Muscle layer of duodenum (tissue), 2 donors: ENCODE measurements at regions not wholly inside any gene's neighbourhood (a gene's known extent, or its start where the extent isn't known, plus 50 kb on each side); places are given as distances from the start of the nearest gene placed in this dataset.
"Not testable (repeated sequence)": the region's sequence is repeated elsewhere in the genome, so short reads cannot be mapped to it uniquely, and the experiment has no call there.

ENCODE experiments used
- H3K27ac ChIP-seq: one replicate; pipeline ENCODE4 v1.7.0; 2013; ENCODE audit warnings: mild to moderate bottlenecking, low read length
- H3K27me3 ChIP-seq: one replicate; pipeline ENCODE4 v1.7.0; 2013; ENCODE audit warnings: low read depth, mild to moderate bottlenecking, control low read depth, low read length
- H3K36me3 ChIP-seq, 2 donors: one replicate each; pipeline ENCODE4 v1.7.0; 2013; ENCODE audit warnings: low read length in 2 of 2, control low read depth in 1 of 2, mild to moderate bottlenecking in 1 of 2; ENCODE audit not compliant: insufficient read depth in 2 of 2, control insufficient read depth in 1 of 2
- H3K4me1 ChIP-seq, 2 donors: one replicate each; pipeline ENCODE4 v1.7.0; 2013; ENCODE audit warnings: low read length in 2 of 2, mild to moderate bottlenecking in 2 of 2, control low read depth in 1 of 2, moderate library complexity in 1 of 2; ENCODE audit not compliant: insufficient read depth in 2 of 2, control insufficient read depth in 1 of 2
- H3K4me3 ChIP-seq, 2 donors: one replicate each; pipeline ENCODE4 v1.7.0; 2013; ENCODE audit warnings: low read length in 2 of 2, low read depth in 1 of 2, mild to moderate bottlenecking in 1 of 2
- H3K9me3 ChIP-seq, 2 donors: one replicate each; pipeline ENCODE4 v1.7.0; 2013; ENCODE audit warnings: low read length in 2 of 2, control low read depth in 1 of 2, mild to moderate bottlenecking in 1 of 2; ENCODE audit not compliant: control insufficient read depth in 1 of 2
- donor health status: healthy.

DNA sequence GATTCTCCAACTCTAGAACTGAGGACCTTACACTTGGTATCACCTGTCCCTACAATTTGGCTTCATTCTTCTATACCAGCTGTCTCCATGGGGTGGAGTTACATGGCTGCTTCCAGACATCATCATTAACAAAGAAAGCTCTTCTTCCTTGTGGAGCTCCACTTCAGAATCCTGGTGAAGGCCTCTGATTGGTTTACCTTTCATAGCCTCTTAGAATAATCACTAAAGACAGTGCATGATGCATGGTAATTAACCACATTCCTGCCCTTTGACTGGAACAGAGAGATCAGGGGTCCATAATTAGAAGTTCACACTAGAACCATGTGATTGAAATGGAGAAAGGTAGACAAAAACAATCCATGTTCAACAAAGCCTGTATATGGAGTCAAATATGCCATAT lies 112.6 kb upstream of the ZNF827 start:
- Histone ChIP-seq H3K27me3 (no peaks in the 10 kb centered on the region), H3K9me3 (no peaks in the 10 kb centered on the region), H3K36me3 (no peaks in the 10 kb centered on the region), H3K4me3 (no peak overlapping the region), H3K27ac (no peak overlapping the region), H3K4me1 (no peaks in the 10 kb centered on the region)

DNA sequence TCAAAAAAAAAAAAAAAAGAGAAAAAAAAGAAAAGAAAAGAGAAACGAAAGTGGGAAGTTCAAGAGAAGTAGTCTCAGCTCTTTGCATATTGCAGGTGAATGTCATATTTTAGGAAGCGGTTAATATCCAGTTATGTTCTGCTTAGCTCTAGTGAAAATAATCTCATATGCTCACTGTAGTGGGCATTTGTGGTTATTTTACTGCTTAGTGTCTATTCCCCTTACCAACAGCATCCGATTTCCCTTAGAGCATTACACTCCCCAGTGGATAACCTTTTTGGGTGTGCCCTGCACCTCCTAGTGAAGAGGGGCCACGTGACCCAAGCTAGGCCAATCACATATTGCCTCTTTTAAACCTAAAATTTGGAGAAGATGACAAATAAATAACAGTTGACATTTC lies 111.2 kb upstream of the ZNF827 start:
- no peaks in the 10 kb centered on the region for H3K36me3 ChIP-seq
- no peak overlapping the region for H3K4me3 ChIP-seq
- no peak overlapping the region for H3K27ac ChIP-seq
- no peaks in the 10 kb centered on the region for H3K4me1 ChIP-seq
- no peaks in the 10 kb centered on the region for H3K27me3 ChIP-seq
- no peaks in the 10 kb centered on the region for H3K9me3 ChIP-seq

DNA sequence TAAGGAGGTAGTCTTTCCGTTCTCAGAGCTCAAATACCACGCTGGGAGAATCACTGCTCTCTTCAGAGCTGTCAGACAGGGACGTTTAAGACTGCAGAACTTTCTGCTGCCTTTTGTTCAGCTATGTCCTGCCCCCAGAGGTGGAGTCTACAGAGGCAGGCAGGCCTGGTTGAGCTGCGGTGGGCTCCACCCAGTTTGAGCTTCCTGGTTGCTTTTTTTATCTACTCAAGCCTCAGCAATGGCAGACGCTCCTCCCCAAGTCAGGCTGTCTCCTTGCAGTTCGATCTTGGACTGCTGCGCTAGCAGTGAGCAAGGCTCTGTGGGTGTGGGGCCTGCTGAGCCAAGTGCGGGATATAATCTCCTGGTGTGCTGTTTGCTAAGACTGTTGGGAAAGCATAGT lies 109.1 kb upstream of the ZNF827 start:
- H3K27me3 ChIP-seq, H3K9me3 ChIP-seq, H3K4me1 ChIP-seq, H3K27ac ChIP-seq, H3K36me3 ChIP-seq, H3K4me3 ChIP-seq: not testable (repeated sequence)

DNA sequence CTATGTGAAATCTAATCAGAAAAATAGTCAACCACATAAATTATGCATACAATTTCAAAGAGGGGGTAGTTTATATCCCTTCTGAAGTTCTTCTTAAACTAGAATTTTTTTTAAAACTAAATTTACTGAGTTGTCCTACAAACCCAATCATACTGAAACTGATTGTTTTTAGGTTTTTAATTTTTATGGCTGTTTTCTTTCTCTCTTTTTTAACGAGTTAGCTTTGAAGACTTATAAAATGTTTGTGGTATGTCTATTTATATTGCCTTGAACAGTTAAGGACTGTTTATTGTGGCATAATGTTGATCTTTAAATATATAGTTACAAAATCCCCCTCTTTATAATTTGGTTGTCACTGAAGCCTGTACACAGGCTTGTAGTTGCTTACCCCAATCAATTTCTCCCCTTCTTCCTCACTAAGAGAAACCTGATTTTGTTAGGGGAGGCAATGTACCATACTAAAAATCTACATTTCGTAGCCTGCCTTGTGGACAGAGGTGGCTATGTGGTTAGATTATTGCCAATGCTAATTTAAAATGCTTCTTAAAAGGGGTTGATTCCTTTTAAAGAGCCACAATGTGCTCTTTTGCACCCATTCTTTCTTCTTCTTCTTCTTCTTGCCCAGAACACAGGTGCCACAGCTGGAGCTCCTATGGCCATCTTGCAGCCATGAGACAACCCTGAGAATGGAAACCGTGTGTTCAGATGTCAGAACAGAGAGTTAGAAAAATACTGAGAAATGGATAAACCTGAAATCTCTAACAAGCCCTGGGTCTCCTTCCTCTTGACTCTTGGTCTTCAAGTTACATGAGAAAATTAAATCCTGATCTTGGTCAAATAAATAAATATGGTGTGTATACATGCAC lies 102.7 kb upstream of the ZNF827 start:
- Histone ChIP-seq H3K4me1 (no peaks in the 10 kb centered on the region), H3K9me3 (no peaks in the 10 kb centered on the region), H3K4me3 (no peak overlapping the region), H3K27ac (no peak overlapping the region), H3K36me3 (no peaks in the 10 kb centered on the region), H3K27me3 (no peaks in the 10 kb centered on the region)

DNA sequence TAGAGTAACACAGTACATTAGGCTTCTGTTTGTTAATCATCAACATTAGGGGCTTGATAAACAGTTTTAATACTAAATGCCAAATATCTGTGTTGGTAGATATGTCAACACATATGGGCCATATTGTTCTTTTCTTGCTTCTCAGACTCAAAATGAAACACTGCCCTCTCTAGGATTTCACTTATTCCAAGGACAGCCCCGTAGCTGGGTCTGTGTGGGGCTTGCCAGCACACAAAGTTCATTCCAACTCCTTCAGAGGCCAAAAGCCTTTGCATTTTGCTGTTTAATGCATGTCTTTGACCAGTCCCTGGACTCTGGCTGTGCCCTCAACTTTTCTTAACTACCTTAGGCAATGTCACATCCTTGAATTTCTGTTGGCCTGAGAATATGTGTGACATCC lies 102.0 kb upstream of the ZNF827 start:
- H3K9me3 ChIP-seq, result no peaks in the 10 kb centered on the region
- no peaks in the 10 kb centered on the region for H3K27me3 ChIP-seq
- H3K36me3 ChIP-seq, result no peaks in the 10 kb centered on the region
- no peaks in the 10 kb centered on the region for H3K4me1 ChIP-seq
- no peak overlapping the region for H3K27ac ChIP-seq
- no peak overlapping the region for H3K4me3 ChIP-seq

DNA sequence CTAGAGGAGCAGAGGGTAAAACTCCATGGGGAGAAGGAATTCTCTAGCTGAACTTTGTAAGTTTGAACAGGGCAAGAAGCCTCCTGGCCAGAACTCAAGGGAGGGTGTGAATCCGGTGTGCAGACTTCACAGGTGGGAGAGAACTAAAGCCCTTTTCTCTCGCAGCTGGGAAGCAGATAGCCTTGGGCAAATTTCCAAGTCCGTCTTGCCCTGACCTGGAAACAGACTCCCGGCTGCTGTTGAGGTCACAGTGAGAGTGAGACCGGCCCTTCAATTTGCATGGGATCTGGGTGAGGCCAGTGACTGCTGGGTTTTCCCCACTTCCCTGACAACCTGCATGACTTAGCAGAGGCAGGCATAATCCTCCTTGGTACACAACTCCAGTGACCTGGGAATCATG lies 94.5 kb upstream of the ZNF827 start:
- Histone ChIP-seq H3K27ac (no peak overlapping the region), H3K27me3 (no peaks in the 10 kb centered on the region), H3K4me1 (no peaks in the 10 kb centered on the region), H3K9me3 (no peaks in the 10 kb centered on the region), H3K36me3 (no peaks in the 10 kb centered on the region), H3K4me3 (no peak overlapping the region)

DNA sequence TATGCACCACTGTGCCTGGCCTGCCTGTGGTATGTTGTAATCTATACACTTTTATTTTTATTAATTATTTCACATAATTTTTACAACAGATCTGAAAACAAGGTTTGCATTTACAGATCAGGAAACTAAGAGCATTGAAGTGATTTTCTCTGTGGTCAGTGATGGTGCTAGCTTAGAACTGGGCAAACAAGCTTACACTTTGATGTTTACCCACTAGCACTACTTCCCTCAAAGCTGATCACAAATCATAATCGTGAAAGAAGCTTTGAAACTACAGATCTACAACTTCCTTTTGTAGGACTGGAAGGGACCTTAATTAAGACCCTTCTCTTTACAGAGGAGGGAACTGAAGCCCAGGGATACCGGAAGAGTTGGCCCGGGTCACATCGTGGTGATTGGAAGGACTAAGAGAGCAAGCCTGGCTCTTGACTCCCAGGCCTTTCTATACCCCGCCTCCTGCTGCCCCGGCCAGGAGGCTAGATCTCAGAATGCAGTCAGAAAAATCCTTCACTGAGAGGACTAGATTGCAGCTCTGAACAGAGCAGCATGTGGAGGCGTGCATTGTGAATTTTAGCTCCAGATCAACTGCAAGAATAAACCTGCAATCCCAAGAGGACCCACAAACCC lies 93.7 kb upstream of the ZNF827 start:
- peak overlapping the region; percentile 40 for H3K27ac ChIP-seq

DNA sequence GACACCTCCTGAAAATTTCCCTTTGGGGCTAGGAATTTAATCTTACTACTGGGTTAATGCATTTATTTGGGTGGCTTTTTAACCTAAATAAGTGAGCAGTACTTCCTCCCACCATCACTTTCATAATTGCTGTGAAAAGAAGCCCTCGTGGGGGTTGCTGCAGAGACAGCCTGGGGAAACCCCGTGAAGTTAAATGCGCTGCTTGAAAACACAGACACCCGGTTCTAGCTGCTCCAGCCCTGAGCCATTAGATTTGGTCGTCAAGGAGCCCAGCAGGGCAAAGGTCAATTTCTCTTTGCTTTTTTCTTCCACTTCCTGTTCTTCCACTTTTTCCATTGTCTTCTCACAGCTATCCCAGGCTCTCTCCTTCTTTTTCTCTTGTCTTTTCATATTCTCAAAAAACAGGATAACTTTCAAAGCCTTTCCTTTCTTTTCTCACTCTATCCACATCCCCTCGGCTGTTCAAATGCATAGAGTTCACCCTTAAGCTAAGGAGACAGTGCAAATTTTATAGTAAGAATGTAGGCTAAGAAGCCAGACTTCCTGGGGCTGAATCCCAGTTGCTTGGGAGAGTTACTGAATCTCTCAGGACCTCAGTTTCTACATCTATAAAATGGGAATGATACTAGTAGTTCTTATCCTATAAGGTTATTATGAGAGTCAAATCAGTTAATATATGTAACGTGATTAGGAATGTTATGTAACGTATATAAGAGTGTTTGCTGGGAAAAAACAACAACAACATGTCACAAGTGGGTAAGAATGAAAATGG lies 91.5 kb upstream of the ZNF827 start:
- Histone ChIP-seq H3K4me3 (no peak overlapping the region), H3K9me3 (no peaks in the 10 kb centered on the region), H3K4me1 (no peaks in the 10 kb centered on the region), H3K27me3 (no peaks in the 10 kb centered on the region), H3K36me3 (no peaks in the 10 kb centered on the region), H3K27ac (no peak overlapping the region)

More for the DNA sequence above, 93.7 kb upstream of the ZNF827 start:
- Histone ChIP-seq H3K27me3 (no peaks in the 10 kb centered on the region), H3K4me1 (no peaks in the 10 kb centered on the region), H3K36me3 (no peaks in the 10 kb centered on the region), H3K4me3 (no peak overlapping the region), H3K9me3 (no peaks in the 10 kb centered on the region)

DNA sequence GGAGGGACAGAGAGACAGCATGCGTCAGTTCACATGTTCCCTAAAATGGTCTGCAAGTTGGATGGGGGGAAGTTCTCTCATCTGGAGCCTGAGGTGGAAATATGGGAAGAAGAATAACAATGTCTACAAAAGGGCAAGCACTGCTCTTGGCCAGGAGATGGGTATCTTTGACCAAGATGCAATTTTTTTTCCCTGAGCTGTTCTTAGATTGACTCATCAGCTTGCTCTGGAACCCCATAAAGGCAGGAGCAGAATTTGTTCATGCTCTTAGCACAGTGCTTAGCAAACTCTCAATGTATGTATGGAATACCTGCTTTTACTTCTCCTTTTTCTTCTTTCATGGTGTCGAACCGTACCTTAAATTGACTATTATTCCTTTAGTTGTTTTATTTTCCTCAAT lies 90.5 kb upstream of the ZNF827 start:
- no peak overlapping the region for H3K4me3 ChIP-seq
- H3K27me3 ChIP-seq, result no peaks in the 10 kb centered on the region
- no peaks in the 10 kb centered on the region for H3K4me1 ChIP-seq
- no peaks in the 10 kb centered on the region for H3K36me3 ChIP-seq
- no peak overlapping the region for H3K27ac ChIP-seq
- no peaks in the 10 kb centered on the region for H3K9me3 ChIP-seq

DNA sequence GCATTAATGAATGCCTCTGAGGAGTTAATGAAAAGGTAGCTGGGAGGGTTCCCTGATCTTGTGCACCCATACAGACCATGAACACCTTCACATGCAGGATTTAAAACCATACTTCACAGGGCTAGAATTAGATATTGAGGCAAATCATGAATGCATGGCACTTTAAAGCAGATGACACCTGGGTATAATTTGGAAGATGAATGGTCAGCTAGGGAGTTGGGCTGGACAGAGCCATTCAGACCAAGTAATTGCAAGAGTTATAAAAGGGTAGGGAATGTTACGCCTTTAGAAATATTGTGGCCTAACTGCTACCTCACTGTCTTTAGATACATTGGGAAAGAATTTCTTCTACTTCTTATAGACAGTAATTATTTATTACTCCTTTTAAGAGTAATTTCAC lies 89.1 kb upstream of the ZNF827 start:
- Histone ChIP-seq H3K27ac (no peak overlapping the region), H3K4me1 (no peaks in the 10 kb centered on the region), H3K27me3 (no peaks in the 10 kb centered on the region), H3K36me3 (no peaks in the 10 kb centered on the region), H3K4me3 (no peak overlapping the region), H3K9me3 (no peaks in the 10 kb centered on the region)

DNA sequence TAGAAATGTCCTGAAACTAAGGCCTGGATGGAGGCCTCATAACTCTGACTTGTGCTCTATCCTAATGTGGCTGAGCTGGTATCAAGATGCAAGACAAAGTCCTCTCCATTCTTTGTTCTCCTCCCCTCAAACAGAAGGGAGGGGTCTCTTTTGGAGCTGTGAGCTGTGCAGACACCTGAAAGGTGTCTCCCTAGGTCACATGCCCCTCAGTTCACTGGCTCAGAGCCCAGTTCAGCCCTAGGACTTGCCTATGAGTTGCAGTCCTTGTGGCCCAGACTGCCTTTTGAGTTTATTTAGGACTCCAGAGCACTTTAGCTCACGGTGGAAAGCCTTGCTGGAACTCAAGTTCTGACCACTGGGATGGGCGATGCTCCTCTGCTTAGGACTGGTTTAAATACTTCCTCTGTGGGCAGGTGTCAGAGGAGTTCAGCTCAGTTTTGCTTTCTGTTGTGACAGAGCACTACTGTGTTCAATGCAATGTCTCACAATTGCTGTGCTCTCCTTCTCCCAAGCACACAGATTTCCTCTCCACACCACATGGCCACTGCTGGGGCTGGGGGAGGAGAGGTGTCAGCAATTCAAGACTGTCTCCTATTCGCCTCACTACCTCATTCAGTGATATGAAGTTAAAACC lies 84.8 kb upstream of the ZNF827 start:
- Histone ChIP-seq H3K36me3 (no peaks in the 10 kb centered on the region), H3K4me1 (no peaks in the 10 kb centered on the region), H3K27ac (no peak overlapping the region)

More for the DNA sequence above, 84.8 kb upstream of the ZNF827 start:
- Histone ChIP-seq H3K4me3 (no peak overlapping the region), H3K27me3 (no peaks in the 10 kb centered on the region), H3K9me3 (no peaks in the 10 kb centered on the region)
